T-helper 1 cell (primary cell): ENCODE measurements at regions not wholly inside any gene's neighbourhood (a gene's known extent, or its start where the extent isn't known, plus 50 kb on each side); places are given as distances from the start of the nearest gene placed in this dataset.

Experiments
- DNase-seq, 5 donors: peaks; one replicate each; pipeline ENCODE4 v3.0.0-alpha.2; 2012 to 2020

- no peak for DNase-seq
These were observed 287.0 kb downstream of the RERGL start for GRCh38 chr12:17802657-17803641.

GRCh38 chr12:17793854-17794253 is 296.1 kb downstream of the RERGL start:
- DNase-seq, result peak in 1 of 5 donors; percentile 27

GRCh38 chr12:17778242-17778641 is 311.8 kb downstream of the RERGL start:
- DNase-seq, result no peak

GRCh38 chr12:17763366-17763765 is 326.6 kb downstream of the RERGL start:
- DNase-seq, result no peak

GRCh38 chr12:17759982-17760381 is 330.0 kb downstream of the RERGL start:
- DNase-seq, result no peak
